HG03442 (cell line): ENCODE measurements at regions not wholly inside any gene's neighbourhood (a gene's known extent, or its start where the extent isn't known, plus 50 kb on each side); places are given as distances from the start of the nearest gene placed in this dataset.

ENCODE experiments used
- ATAC-seq: cut with Tn5 transposase; IDR thresholded peaks from one replicate; pipeline ENCODE4 v1.9.1; 2021; ENCODE audit warnings: mild to moderate bottlenecking, moderate library complexity; ENCODE audit not compliant: unreplicated experiment

DNA sequence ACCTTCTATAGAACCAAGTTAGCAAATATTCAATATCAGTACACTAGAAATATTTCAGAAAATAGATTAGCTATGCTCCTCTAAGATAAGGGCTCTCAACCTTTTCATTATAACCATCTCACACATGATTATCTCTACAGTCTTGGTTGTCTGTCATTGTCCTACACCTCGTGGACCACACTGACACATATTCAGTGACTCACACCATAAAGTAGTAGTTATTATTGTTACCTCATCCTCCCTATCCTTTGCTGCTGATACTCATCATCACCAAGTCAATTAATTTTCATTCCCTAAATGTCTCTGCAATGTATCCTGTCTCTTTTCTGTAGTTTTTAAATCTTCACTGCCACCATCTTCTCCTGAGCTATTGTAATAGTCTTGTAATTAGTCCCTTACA lies 1309.2 kb upstream of the C9orf72 start:
- no peak for ATAC-seq

DNA sequence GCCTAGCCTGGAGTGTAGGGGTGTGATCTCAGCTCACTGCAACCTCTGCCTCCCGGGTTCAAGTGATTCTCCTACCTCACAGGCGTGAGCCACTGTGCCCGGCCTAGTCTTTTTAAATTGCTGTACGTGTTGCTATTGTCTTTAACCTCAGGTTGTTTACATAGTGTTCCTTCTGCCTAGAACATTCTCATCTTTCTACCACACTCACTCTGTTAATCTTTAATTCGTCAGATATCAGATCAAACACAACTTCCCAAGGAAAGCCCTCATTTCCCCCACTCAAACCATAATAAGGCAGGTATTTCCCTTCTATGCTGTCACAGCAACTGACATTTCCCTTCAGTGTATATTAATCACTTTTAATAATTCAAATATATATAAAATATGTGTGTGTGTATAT lies 1310.0 kb upstream of the C9orf72 start:
- ATAC-seq: no peak

- ATAC-seq: no peak
These were observed 1314.1 kb upstream of the C9orf72 start for GRCh38 chr9:28887188-28887884.

GRCh38 chr9:28888806-28889205 lies 1315.5 kb upstream of the C9orf72 start:
- no peak for ATAC-seq

- no peak for ATAC-seq
These were observed 1319.3 kb upstream of the C9orf72 start for GRCh38 chr9:28892538-28892937.

- ATAC-seq: no peak
These were observed 1326.0 kb upstream of the C9orf72 start for GRCh38 chr9:28899267-28899666.

DNA sequence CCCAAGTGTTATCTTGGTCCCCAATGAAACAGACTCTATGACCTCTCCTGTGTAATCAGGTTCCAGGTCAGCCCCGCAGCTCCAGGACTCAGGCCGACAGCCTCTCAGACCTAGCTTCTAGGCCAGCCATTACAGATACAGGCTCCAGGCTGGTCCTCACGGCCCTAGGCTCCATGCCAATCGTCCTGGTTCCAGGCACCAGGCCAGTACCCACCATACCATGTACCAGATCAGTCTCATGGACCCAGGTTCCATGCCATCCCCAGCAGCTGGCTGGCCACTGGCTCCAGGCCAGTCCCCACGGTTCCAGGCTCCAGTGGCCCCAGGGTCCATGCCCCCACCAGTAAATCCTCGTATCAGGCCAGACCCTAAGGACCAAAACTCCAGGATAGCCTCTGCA lies 1326.6 kb upstream of the C9orf72 start:
- ATAC-seq: no peak

GRCh38 chr9:28900406-28900805 lies 1327.1 kb upstream of the C9orf72 start:
- ATAC-seq: no peak

- no peak for ATAC-seq
These were observed 1336.2 kb upstream of the C9orf72 start for GRCh38 chr9:28909526-28909925.

DNA sequence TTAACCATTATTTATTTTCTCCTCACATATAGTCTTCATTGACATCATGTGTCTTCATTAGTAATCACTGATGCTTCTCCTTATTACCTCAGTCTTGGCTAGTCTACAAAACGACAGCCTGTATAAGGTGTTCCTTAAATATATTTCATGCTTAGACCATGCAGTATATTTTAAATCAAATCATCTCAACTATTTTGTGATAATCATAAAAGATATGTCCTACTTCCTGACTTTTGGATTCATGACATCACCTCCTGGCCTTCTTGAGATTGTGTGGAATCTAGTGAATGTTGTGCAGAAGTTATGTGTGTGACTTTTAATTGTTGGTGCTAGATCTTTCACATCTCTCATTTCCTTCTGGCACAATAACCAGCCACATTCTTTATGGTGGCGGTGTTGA lies 1339.3 kb upstream of the C9orf72 start:
- ATAC-seq: no peak

GRCh38 chr9:28915202-28915930 lies 1342.1 kb upstream of the C9orf72 start:
- no peak for ATAC-seq

- ATAC-seq: no peak
These were observed 1343.1 kb upstream of the C9orf72 start for GRCh38 chr9:28916348-28916747.

DNA sequence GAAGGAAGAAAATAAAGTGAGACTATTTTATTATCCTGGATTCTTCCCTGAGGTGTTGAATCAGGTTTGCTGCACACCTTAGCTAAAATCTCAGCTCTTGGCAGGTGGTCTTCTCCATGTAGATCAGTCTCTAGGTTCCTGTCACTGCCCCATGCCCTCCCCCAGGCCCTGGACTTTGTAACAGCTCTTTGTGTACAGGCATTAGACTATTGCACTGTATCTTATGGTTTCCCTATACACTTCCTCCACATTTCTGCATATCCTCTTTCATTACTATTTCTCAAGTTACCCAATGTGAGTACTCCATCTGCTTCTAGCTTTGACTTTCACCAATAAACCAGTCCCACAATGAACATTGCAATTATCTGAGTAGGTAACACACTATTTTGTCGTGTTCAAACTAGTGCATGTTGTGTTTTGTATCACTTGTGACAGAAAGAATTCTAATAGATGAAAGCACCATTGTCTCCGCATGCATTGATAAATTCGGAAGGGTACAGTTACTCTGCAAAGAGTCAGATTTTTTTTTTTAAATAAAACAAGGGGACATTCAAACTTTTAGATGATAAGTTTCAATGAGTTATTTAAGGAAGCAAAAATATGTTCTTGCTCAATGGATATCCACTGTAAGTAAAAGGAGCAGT lies 1348.7 kb upstream of the C9orf72 start:
- ATAC-seq: no peak

DNA sequence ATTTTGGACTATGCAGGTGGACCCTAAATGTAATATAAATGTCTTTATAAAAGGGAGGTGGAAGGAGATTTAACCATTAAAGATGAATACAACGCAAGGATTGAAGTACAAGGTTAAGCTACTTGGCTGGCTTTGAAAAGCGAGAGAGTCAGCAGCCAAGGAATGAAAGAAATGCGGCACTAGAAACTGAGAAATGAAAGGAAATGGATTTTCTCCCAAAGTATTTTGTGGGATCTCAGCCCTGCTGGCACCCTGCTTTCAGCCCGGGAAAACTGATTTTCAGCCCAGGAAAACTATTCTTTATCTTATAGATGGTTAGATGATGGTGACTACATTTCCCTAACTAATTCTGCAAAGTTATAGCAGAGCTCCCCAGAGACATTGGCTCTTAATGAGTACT lies 1349.6 kb upstream of the C9orf72 start:
- ATAC-seq: no peak

- ATAC-seq: no peak
These were observed 1350.1 kb upstream of the C9orf72 start for GRCh38 chr9:28923351-28923750.

DNA sequence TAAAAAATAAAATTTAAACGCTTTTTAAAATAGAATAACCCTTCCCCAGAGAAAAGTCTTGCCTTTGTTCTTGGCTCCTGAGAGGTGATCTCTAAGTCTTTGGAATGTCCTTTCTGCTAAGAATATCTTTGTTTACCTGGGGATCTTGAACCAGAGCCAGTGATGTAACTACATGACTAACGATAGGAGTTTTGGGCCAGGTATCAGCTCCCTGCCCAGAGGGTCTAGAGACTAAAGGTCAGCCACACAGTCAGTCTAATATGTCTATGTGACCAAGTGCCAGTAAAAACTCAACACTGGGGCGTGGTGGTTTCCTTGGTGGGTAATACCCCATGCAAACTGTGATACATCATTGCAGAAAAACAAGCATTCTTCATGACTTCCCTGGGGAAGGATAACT lies 1351.9 kb upstream of the C9orf72 start:
- no peak for ATAC-seq

DNA sequence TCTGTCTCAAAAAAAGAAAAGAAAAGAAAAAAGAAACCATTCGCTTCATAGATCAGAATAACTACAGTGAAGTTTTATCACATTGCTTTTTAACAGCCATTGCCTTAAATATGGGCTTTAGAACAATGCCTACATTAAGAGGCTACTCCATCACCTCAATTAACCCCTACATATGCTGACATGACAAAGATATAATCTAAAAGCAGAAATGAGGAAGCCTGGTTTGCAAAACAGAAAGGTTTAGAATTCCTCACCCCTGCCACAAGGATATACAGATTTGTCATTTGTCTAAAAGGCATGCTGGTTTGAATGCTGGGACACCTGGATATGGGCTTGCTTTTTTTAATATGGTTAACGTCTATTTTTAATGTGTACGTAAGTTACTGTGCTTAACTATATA lies 1353.0 kb upstream of the C9orf72 start:
- ATAC-seq: no peak

DNA sequence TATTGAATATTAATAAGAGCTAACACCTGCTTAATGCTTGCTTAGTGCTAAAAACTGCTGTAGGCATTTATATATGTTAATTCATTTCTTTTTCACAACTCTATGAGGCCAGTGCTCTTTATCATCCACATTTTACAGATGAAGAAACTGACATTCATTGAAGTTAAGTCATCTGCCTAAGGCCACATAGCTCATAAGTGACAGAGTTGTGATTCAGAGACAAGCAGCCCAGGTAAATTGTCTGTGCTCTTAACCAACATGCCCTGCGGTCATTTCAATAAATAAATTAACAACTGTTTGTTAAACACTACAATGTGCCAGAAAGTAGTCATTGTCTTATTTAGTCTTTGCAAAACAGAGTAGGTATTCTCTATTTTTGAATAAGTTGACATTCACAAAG lies 1354.4 kb upstream of the C9orf72 start:
- no peak for ATAC-seq

GRCh38 chr9:28929433-28929832 lies 1356.2 kb upstream of the C9orf72 start:
- no peak for ATAC-seq

DNA sequence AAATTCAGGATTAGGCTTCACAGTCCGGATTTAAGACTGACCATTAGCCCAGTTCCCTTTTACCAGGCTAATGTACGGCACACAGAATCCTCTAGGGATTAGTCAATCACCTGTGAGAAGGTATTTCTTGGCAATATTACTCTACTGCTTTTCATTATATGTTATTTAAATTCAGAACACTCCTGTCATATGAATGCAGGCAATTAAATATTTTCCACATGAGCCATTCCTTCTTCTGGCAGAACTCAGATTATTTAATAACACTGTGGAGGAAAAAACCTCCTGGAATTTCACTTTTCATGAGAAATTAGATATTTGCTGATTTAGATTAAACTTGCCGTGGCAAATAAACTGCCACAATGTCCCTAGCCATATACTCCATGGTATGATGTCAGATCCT lies 1357.5 kb upstream of the C9orf72 start:
- ATAC-seq: no peak

DNA sequence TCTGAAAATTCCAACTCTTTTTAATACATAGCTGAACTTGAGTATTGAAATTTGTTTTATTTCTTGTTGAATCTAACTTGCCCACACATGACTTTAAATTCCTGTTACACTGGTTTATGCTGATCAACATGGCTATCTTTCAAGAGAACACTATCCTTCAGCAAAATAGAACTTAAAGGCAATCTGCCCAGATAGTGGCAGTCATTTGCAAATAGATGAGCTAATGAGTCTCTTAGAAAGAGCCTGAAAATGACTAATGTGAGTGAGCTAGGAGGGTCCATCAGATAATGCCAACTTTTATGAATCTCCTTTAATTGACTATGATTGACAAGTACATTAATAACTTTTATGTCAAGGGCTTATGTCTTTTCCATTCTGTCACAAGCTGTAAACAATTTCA lies 1360.8 kb upstream of the C9orf72 start:
- ATAC-seq: no peak

DNA sequence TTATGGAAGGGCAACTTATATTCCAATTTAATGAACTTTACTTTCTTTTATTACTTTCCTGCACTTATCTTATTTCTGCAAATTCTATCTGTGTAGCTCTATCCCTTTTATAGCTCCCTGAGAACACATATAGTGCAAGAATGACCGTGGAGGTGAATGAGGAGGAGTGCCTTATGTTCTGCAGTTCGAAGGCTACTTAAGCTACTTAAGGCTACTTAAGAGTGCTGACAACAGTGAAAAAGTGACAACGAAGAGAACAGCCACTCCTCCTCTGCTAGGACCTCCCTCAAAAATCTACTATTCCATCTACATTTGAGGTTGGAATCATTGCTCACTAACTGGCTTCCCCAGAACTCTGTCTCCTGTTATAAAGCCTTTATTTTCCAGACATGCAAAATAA lies 1365.7 kb upstream of the C9orf72 start:
- no peak for ATAC-seq
